ENCODE measurements at regions not wholly inside any gene's neighbourhood (a gene's known extent, or its start where the extent isn't known, plus 50 kb on each side); places are given as distances from the start of the nearest gene placed in this dataset.

- DNase-seq: peak; percentile 8
Observed at GRCh38 chr2:146365041-146365440, 1479.8 kb upstream of the ACVR2A start.

- peak; percentile 46 for DNase-seq
Observed at GRCh38 chr2:146363731-146364130, 1481.1 kb upstream of the ACVR2A start.

GRCh38 chr2:146351689-146352088 lies 1493.1 kb upstream of the ACVR2A start:
- DNase-seq: no peak

- no peak for DNase-seq
Observed at GRCh38 chr2:146349334-146349733, 1495.5 kb upstream of the ACVR2A start.

GRCh38 chr2:146324951-146325350 lies 1519.9 kb upstream of the ACVR2A start:
- DNase-seq: peak; percentile 16

GRCh38 chr2:146323564-146323963 lies 1521.3 kb upstream of the ACVR2A start:
- DNase-seq: peak; percentile 19

GRCh38 chr2:146321175-146321574 lies 1523.7 kb upstream of the ACVR2A start:
- DNase-seq: peak; percentile 10

- peak; percentile 79 for DNase-seq
Observed at GRCh38 chr2:146317959-146318358, 1526.9 kb upstream of the ACVR2A start.

- peak; percentile 38 for DNase-seq
Observed at GRCh38 chr2:146312899-146313298, 1531.9 kb upstream of the ACVR2A start.

- DNase-seq: no peak
Observed at GRCh38 chr2:146305164-146305563, 1539.7 kb upstream of the ACVR2A start.

GRCh38 chr2:146301287-146301686 lies 1543.5 kb upstream of the ACVR2A start:
- no peak for DNase-seq

- DNase-seq: no peak
Observed at GRCh38 chr2:146295080-146295670, 1549.7 kb upstream of the ACVR2A start.

- DNase-seq: peak; percentile 26
Observed at GRCh38 chr2:146287281-146287680, 1557.5 kb upstream of the ACVR2A start.

GRCh38 chr2:146278881-146279280 lies 1565.9 kb upstream of the ACVR2A start:
- peak; percentile 63 for DNase-seq

- DNase-seq: no peak
Observed at GRCh38 chr2:146271131-146271831, 1573.5 kb upstream of the ACVR2A start.

GRCh38 chr2:146270618-146271017 lies 1574.2 kb upstream of the ACVR2A start:
- DNase-seq: no peak

GRCh38 chr2:146267093-146267492 lies 1577.7 kb upstream of the ACVR2A start:
- DNase-seq: peak; percentile 41

GRCh38 chr2:146265656-146266055 lies 1579.2 kb upstream of the ACVR2A start:
- no peak for DNase-seq

- DNase-seq: no peak
Observed at GRCh38 chr2:146262606-146263005, 1582.2 kb upstream of the ACVR2A start.

- DNase-seq: no peak
Observed at GRCh38 chr2:146260551-146260950, 1584.3 kb upstream of the ACVR2A start.

GRCh38 chr2:146259816-146260215 lies 1585.0 kb upstream of the ACVR2A start:
- no peak for DNase-seq

- no peak for DNase-seq
Observed at GRCh38 chr2:146258071-146258470, 1586.8 kb upstream of the ACVR2A start.

- no peak for DNase-seq
Observed at GRCh38 chr2:146252119-146252518, 1592.7 kb upstream of the ACVR2A start.

GRCh38 chr2:146251328-146251727 lies 1593.5 kb upstream of the ACVR2A start:
- peak; percentile 48 for DNase-seq
